ENCODE measurements at regions not wholly inside any gene's neighbourhood (a gene's known extent, or its start where the extent isn't known, plus 50 kb on each side); places are given as distances from the start of the nearest gene placed in this dataset.

DNA sequence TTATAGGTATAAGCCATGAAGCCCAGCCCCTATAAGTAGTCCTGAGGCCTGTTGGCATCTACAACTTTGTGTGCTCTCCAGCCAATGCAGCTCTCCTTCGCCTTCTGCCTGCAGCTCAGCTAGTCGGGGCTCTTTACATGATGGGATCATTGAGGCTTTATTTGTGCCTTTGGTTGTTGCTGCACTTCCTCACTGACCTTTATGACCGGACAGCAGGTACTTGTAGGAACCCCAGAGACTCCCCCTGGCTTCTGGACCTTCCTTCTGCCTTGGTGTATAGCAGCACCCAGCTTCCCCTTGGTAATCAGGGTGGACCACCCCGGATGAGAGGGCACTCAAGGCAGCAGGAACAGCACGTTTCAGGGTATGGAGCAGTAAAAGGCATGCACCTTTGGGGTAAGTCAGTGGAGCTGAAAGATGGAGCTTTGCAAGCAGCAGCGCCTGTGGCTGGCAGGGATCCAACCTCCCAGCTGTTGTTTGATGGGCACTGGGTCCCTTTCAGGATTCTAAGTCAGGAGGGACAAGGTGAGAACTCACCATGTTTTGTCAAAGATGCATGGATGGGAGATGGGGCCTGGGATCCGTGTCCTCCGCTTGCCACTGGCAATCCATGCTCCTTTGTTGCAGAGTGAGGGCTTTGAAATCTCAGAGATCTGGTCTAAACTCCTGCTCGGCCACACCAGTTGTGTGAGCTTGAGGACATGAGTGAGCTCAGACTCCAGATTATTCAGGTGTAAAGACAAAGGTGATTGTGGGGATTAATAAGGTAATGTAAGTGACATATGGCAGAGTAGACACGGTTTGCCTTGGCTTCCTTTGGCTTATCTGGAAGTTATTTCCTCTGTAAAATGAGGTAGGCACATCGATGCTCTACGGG is 65.1 kb upstream of the KLF13 start:
- in situ Hi-C loops (cut with MboI; ENCODE audit: low sequenced_read_pairs), result no loop called here

DNA sequence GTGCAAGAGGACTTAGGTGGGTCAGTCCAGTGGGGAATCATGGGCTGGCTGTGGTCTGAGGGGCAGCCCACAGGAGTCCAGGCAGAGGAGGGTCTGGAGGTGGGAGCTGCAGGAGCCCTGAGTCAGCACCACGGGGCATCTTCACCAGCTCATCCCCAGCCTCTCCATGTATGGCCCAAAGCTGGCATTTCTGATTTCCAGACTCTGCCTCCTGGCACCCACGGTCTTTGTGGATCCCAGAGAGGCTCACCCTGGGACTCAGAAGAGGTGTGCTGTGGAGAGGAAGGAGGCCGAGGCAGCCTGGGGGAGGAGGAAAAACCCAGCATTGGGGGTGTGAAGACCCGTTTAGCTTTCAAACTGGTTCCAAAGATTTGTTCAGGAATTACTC is 64.5 kb upstream of the KLF13 start:
- in situ Hi-C loops (cut with MboI; ENCODE audit: low sequenced_read_pairs), result no loop called here

DNA sequence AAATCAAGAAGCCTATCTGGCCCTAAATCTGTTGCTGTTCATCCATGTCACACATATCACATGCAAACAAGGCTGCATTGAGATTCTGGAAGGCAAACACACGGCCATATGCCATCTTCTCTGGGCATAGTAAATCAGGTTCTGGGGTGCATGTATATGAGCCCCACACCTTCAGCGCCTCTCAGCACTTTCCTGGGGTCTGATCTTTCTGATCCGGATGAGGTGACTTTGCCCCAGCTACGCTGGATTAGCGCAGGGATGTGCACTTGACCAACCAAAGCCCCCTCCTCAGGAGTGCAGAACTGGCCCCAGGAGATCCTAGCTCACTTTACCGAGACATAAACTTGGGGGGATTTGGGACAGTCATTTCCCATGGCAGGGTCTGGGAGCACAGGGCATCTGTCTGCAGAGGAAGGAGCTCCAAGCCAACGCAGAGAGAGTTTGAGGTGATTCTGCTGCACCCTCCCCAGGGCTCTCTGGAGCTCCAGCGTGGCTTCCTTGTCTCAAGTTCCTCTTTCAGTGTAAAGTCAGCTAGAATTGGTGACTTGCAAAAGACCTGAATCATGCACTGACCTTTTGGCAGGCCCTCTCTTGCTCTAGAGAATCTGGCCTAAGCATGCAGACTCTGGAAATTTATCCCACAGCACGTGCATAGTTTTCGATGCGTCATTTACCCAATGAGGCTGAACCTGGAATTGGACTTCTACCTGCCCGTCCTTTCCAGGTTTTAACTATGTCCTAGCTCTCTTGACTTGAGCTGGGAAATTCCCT is 63.5 kb upstream of the KLF13 start:
- in situ Hi-C loops (cut with MboI; ENCODE audit: low sequenced_read_pairs), result no loop called here

DNA sequence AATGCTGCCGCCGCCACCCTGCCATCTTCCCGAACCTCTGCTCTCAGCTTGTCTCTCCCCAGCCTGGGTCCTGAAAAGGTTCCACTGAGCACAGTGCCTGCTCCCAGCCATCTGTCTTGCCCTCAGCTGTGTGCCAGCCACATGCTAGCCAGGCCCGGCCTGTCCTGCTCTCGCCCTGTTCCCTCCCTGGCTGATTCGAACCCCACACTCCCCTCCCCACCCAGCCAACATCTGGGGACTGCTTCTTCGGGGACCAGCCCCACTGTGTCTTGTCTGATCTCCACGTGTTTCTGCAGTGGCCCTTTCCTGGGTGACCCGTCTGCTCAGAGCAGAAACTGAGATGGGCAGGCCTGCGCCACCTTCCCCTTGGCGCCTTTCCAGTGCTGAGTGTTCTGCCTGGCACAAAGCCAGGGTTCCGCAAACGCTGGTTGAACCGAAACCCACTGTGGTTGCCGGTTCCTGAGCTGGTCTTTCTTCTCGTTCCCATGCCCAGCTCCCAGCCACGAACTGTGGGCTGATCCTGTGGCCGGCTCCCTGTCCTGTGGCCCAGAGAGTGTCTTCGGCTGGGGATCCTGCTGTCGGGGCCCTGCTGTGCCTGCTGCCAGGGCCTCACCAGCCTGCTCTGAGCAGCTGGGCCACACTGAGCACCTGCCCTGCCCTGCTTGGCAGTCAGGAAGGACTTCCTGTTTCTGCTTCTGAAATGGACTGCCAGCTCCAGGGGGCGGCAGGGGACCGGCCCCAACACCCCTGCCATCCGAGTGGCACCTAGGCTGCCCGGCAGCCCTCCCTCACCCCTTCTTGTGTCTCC is 62.7 kb upstream of the KLF13 start:
- in situ Hi-C loops (cut with MboI; ENCODE audit: low sequenced_read_pairs), result no loop called here

DNA sequence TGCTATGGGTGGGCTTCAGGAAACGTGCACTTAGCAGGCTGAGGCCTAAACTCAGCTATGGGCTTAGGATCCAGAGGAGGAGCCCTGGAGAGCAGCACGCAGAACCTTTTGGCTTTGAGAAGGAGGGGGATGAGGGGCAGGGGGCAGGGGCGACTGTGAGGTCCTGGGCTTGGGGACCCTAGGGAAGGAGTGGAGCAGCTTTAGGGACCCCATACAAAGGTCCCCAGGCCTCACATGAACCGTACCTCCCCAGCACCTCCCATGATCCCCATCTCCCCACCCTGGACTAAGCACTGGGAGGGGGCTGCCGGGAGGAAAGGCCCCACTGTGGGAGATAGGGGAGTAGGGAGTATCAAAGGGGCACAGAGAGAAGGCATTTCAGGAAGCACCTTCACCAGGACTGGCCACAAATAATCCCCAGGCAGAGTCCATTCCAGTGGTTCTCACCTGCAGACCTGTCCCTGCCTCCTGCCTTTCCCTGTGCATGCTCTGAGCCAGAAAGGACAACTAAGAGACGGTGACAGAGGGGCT is 62.0 kb upstream of the KLF13 start:
- in situ Hi-C loops (cut with MboI; ENCODE audit: low sequenced_read_pairs), result loop anchor here (5.0 kb wide), 1 partner anchor 58 kb away; no protein-coding TSS in a partner anchor

DNA sequence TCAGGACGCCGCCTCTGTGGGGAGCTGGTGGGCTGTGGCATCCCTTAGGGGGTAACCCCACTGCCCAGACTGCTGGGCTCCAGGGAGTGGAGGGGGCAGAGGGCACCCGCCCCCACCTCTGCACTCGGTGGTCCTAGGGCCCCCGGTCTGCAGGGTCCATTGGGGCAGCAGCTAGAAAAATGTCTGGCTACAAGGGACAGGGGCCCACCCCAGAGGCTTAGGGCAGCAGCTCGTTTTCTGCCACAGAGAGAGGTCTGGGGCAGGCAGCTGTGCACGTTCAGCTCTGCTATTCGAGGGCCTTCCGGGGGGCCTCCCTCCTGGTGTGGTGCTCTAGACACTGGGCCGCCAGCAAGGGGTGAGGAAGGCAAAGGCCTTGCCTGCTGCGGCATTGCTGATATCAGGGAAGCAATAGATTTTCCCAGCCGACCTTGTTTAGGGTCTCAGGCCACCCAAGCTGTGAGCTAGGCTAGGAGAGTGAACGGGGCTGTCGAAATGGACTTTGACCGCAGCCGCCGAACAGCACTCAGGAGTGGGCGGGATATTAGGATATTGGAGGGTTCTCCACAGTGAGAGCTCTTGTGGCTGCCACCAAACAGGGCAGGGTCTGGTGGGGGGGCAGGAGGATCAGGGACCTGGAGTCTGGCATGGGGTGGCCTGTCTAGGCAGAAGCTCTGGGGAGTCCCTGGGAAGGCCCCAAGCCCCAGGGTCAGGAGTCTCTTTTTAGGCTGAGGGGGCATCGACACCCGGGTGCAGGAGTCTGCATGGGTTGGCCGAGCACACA is 61.4 kb upstream of the KLF13 start:
- in situ Hi-C loops (cut with MboI; ENCODE audit: low sequenced_read_pairs), result loop anchor here (5.0 kb wide), 1 partner anchor 57 kb away; no protein-coding TSS in a partner anchor

DNA sequence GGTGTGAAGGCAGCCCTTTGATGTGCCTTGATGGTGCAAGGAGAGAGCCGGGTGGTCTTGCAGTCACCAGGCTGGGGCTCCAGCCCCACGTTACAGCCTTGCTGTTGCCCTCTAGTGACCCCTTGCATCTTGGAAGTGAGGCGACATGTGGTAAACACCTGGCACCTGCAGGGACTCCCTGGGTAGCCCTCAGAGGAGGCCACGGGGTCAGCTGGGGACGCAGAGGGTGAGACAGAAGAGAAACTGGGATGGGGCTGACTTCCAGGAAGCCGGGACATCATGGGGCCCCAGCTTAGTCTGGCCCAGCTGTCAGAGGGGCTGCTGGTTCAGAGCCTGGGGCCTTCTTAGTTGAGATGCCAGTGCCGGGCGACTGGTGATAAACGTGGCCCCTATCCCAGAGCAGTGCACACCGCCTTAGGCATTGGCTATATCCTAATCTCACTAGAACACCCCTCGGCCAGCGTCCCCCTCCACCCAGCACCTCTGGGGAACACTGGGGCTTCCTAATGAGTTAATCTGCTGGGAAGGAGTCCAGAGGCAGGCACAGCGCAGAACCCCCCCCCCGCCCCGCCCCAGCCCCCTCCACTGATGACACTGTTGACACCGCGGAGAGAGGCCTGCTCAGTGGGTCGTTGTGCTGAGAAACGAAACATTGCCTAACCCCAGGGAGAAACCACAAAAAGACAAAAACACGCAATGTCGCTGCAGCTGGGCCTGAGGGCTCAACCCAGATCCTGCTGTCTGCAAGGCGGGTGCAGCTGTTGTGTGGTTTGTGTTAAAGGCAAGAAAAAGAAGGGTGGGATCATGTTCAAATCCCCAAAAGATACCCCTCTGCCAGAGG is 60.5 kb upstream of the KLF13 start:
- in situ Hi-C loops (cut with MboI; ENCODE audit: low sequenced_read_pairs), result loop anchor here (5.0 kb wide), 1 partner anchor 56 kb away; no protein-coding TSS in a partner anchor

DNA sequence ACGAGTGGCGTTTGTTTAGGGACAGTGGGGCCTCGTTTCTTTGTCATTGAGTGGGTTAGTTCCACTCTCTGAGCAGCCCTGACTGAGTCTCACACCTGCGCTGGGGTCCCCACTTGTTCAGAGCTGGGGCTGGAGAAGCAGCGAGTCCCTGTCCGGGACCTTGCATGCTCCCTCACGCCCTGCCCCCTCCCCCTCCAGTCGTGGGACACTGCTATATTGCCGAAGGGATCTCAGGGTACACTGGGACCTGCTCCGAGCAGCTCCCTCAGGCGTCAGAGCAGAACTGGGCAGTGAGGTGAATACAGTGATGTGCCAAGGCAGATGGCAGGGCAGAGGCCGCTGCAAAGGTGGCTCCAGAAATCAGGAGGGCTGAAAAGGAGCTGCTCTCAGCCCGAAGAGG is 59.9 kb upstream of the KLF13 start:
- in situ Hi-C loops (cut with MboI; ENCODE audit: low sequenced_read_pairs), result loop anchor here (5.0 kb wide), 1 partner anchor 56 kb away; no protein-coding TSS in a partner anchor

DNA sequence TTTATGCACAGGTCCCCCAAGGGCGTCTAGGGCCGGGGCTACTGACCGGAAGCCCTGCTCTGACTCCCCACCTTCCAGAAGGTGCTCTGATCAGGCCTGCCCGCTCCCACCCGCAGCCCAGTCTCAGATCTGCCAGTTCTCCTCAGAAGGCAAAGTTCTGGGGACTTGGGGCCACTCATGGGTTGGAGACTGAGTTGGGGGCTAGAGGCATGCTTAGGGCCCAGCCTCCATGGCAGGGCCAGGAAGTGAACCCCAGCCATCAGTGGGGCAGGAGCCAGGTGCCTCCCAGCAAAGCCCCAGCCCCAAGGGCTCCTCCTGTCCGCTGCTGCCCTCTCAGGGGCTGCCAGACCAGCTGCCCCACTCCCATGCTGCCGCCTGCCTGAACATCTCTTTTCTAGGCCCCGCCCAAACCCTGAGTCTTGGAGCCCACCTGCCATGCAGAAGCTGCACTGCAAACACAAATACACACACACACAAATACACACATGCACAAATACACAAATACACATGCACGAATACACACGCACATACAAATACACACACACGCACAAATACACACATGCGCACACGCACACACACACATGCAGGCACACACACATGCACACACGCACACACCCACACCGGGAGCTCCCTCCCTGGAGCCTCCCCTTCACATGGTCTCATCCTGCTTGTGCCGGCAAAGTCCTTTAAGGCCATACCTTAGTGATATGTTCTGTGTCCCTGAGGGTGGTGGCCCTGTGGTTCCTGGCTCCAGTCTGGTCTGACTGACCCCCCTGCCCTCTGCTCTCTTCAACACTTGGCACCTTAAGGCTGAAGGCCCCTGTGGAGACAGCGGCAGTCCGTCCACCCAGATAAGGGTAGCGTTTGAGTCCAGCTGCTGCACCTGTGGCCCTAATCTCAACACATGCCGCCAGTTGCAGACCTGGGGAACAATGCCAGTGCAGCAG is 59.2 kb upstream of the KLF13 start:
- in situ Hi-C loops (cut with MboI; ENCODE audit: low sequenced_read_pairs), result loop anchor here (5.0 kb wide), 1 partner anchor 55 kb away; no protein-coding TSS in a partner anchor

DNA sequence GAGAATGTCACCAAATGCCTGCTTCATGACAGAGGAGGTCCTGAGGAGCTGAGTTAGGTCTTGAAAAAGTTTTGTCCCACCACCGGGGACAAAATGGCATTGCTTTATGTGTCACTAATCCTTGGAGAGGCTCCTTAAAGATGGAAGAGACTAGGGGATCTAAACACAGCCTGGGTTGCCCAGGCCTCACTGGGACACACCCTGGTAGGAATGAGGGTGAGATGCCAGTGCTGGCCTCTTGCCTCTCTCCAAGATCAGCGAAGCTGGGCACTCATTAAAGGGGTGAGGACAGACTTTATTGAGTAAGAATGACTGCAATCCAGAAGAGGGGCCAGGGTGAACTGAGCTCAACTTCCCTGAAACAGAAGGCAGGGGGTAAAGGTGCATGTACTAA is 58.5 kb upstream of the KLF13 start:
- in situ Hi-C loops (cut with MboI; ENCODE audit: low sequenced_read_pairs), result loop anchor here (5.0 kb wide), 1 partner anchor 54 kb away; no protein-coding TSS in a partner anchor

DNA sequence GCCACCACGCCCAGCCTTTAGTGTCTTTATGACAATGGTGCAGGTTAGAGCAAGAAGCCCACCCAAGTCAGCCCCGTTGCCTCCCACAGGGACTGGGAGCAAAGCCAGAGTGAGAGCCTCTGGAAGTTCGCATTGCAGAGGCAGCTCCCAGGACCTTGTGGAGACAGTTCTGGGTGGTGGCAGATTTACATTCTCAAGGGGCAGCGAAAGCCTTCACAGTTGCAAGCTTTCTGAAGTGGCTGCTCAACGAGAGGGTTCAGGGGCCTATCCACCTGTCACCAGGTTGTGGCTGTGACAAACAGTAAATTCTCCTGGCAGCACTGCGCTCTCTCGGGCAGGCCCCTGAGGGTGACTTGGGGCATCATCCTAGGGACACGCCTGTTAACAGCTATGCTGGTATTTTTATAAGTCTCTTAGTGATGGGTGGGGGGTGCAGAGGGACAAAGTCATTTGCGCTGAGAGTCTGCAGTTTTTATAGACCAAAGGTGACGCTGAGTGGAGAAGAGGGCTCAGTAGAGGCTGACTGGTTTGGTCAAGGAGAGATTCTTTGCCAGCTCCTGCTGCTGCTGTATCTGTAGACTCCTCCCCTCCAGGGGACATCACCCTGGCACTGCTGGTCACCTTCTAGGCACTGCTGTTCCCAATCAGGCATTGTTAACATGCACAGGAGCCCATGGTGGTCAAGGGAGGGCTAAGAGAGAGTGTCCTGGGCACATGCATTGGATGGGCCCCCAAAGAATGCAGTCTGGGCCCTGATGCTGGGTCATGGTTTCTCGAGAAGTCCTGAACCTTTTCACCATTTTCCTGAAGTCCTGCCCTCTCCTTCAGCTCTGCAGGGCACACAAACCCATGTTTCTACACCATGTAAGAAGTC is 57.5 kb upstream of the KLF13 start:
- in situ Hi-C loops (cut with MboI; ENCODE audit: low sequenced_read_pairs), result loop anchor here (5.0 kb wide), 1 partner anchor 53 kb away; no protein-coding TSS in a partner anchor

DNA sequence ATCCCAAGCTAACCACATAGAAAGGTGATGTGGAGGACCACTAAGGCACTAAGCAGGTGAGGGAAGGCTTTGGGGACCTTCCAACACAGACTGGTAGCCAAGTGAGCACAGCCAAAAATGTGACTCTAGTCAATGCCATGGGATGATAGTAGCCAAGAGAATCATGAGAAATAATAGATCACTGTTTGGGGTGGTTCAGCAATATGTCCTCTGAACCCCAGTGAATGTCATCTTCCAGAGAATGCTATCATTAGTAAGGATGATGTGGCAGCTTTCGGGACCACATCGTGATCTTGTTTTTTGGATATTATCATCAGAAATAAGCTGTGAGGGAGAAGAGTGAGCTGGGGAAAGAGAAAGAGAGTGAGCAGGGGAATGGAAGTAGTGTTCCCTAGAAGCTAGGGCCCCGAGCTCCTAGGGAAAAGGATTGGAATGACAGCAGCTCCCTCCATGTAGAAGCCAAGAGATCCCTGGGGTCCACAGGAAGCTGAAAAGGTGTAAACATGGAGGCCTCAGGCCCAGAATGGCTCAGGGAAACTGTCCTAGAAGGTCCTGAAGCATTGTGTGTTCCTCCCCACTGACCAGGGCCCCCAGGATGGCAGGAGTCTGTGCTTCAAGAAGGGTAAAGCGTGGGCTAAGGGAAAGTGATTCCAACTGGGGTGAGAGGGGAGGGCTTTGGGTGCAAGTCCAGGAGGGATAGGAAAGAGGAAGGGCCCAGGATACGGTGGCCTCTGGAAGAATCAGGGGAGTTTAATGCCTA is 56.6 kb upstream of the KLF13 start:
- in situ Hi-C loops (cut with MboI; ENCODE audit: low sequenced_read_pairs), result loop anchor here (5.0 kb wide), 1 partner anchor 52 kb away; no protein-coding TSS in a partner anchor

DNA sequence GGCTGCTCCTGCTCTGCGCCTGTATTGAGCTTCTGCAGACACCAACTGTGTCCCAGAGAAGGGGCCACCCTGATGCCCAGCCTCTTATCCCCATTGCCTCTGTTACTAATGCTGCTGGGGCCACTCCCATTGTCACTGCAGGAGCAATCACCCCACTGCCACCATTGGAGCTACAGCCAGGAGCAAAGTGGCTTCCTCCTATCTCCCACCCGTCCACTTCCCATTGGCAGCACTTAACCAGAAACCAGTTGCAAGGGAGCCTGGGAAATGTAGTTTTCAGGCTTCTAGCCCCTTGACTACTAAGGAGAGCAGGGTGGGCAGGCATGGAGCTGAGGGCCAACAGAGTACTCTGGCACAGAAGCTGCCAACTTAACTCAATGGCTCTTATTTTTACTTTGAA is 55.9 kb upstream of the KLF13 start:
- in situ Hi-C loops (cut with MboI; ENCODE audit: low sequenced_read_pairs), result no loop called here

DNA sequence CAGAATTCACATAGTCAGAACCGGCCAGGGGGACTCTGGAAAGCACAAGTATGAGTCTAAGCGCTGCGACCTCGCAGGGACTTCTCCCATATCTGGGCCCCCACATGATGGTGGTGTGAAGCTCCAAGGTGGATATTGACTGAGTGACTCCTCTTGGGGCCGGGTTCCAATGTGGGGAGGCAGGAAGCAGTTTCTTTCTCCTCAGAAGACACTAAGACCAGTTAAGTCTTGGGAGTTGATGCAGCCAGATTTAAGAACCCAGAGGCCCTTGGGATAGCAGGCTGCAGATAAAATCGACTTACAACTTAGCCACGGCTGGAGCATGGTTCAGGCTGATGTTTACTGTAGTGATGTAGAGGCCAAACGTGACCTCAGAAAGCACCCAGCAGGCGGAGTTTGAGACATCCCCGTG is 55.4 kb upstream of the KLF13 start:
- in situ Hi-C loops (cut with MboI; ENCODE audit: low sequenced_read_pairs), result no loop called here

DNA sequence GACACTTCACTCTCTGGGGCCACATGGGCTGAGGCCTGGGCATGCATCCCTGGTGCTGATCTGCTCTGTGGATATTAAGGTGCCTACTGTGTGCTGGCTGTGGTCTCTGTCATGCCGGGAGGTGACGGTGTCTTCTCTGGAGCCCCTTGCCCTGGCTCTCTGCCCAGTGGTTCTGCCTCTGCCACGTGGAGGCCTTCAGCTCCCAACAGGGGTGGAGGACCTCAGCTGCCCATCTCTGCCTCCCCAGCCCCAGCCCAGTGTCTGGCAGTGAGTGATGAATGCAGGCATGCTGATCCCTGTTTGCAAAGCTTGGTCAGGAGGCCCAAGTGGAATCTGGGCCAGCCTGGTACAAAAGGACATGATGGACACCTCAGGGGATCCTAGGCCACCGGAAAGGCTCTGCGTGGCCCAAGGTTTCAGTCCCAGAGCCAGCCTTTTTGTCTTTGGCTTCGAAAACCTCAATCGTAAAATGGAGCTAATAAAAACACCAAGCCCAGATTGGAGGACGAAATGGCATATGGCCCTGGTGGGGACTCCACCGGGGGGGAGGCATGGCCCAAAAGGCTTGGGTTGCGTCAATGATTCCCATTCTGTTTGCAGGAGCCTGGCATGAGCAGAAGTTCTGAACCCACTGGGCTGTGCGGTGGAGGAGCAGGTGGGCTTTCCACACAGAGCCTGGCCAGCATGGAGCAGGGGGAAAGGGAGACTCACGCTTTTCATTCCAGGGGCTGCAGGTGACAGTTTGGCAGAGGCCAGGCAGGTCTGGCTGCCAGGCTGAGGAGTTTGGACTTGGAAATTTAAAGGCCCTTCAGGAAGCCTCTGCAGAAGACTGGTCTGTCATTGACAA is 54.7 kb upstream of the KLF13 start:
- in situ Hi-C loops (cut with MboI; ENCODE audit: low sequenced_read_pairs), result no loop called here

Measured in HL-60/S4 (cell line).